GM10248 (cell line): ENCODE measurements at regions not wholly inside any gene's neighbourhood (a gene's known extent, or its start where the extent isn't known, plus 50 kb on each side); places are given as distances from the start of the nearest gene placed in this dataset.

ENCODE experiments used
- CTCF ChIA-PET: fragments of 300-600 bp; sonication (Branson Sonifier 250); formaldehyde crosslinking; extraction: SDS; loops from one replicate; lab custom pipeline; 2021; ENCODE audit warnings: antibody characterized with exemption; lab: Yijun Ruan, JAX
- POLR2A ChIA-PET: fragments of 350-650 bp; sonication (Branson Sonifier 250); formaldehyde crosslinking; extraction: SDS; loops from one replicate; lab custom pipeline; 2020; ENCODE audit warnings: antibody characterized with exemption; lab: Yijun Ruan, JAX
- DNase-seq: peaks from one replicate; pipeline ENCODE4 v3.0.0; 2012; ENCODE audit errors: extremely low spot score
- CTCF ChIP-seq: IDR thresholded peaks from 2 replicates; pipeline ENCODE4 v1.5.1; 2012; ENCODE audit warnings: mild to moderate bottlenecking, low read depth; ENCODE audit errors: extremely low read depth, missing control alignments, control extremely low read depth

- no peak for TF ChIP-seq CTCF
- POLR2A ChIA-PET: no interaction called here
- CTCF ChIA-PET: no interaction called here
- DNase-seq: no peak
These were observed 545.6 kb downstream of the HDGFL1 start for GRCh38 chr6:23114812-23115504.

GRCh38 chr6:23137611-23138010 lies 568.2 kb downstream of the HDGFL1 start:
- TF ChIP-seq CTCF: no peak
- no peak for DNase-seq
- ChIA-PET POLR2A (no interaction called here), CTCF (no interaction called here)

GRCh38 chr6:23140871-23141270 lies 571.5 kb downstream of the HDGFL1 start:
- ChIA-PET POLR2A (no interaction called here), CTCF (interaction anchor here (1.1 kb wide), 1 partner anchor 1460 kb away, joined by 3 read pairs; no protein-coding TSS in a partner anchor)
- no peak for DNase-seq
- TF ChIP-seq CTCF: no peak

- no peak for TF ChIP-seq CTCF
- ChIA-PET CTCF (no interaction called here), POLR2A (no interaction called here)
- no peak for DNase-seq
These were observed 576.4 kb downstream of the HDGFL1 start for GRCh38 chr6:23145781-23146180.

GRCh38 chr6:23154159-23154558 lies 584.8 kb downstream of the HDGFL1 start:
- no peak for TF ChIP-seq CTCF
- POLR2A ChIA-PET: no interaction called here
- no peak for DNase-seq
- CTCF ChIA-PET: interaction anchor here (0.9 kb wide), 1 partner anchor 62 kb away, joined by 3 read pairs; no protein-coding TSS in a partner anchor

- ChIA-PET CTCF (interaction anchor here (1.3 to 1.9 kb wide), 2 partner anchors 8 to 18 kb away, joined by 5 to 7 read pairs; no protein-coding TSS in a partner anchor), POLR2A (no interaction called here)
- no peak for TF ChIP-seq CTCF
- no peak for DNase-seq
These were observed 600.7 kb downstream of the HDGFL1 start for GRCh38 chr6:23170049-23170448.
